Fibroblast of peridontal ligament (primary cell): ENCODE measurements at regions not wholly inside any gene's neighbourhood (a gene's known extent, or its start where the extent isn't known, plus 50 kb on each side); places are given as distances from the start of the nearest gene placed in this dataset.

Experiments
- DNase-seq: peaks from one replicate; pipeline ENCODE4 v3.0.0-alpha.2; 2010; ENCODE audit errors: extremely low read depth

GRCh38 chr7:101146-102046 is 91.0 kb upstream of the FAM20C start:
- DNase-seq, result peak; percentile 45

- DNase-seq, result no peak
Measured at GRCh38 chr7:102047-102711, 90.2 kb upstream of the FAM20C start.

- DNase-seq, result no peak
Measured at GRCh38 chr7:102721-103120, 89.7 kb upstream of the FAM20C start.

- DNase-seq, result peak; percentile 58
Measured at GRCh38 chr7:103981-104380, 88.4 kb upstream of the FAM20C start.

GRCh38 chr7:105002-105401 is 87.4 kb upstream of the FAM20C start:
- no peak for DNase-seq

GRCh38 chr7:106356-106755 is 86.0 kb upstream of the FAM20C start:
- no peak for DNase-seq

- DNase-seq, result no peak
Measured at GRCh38 chr7:107233-107632, 85.1 kb upstream of the FAM20C start.

GRCh38 chr7:107907-108306 is 84.5 kb upstream of the FAM20C start:
- DNase-seq, result no peak

- no peak for DNase-seq
Measured at GRCh38 chr7:109094-109493, 83.3 kb upstream of the FAM20C start.

- no peak for DNase-seq
Measured at GRCh38 chr7:109898-110556, 82.3 kb upstream of the FAM20C start.

GRCh38 chr7:110557-111232 is 81.7 kb upstream of the FAM20C start:
- DNase-seq, result no peak

GRCh38 chr7:111591-111990 is 80.8 kb upstream of the FAM20C start:
- peak; percentile 22 for DNase-seq

GRCh38 chr7:112881-113280 is 79.5 kb upstream of the FAM20C start:
- DNase-seq, result no peak

GRCh38 chr7:115274-115911 is 77.0 kb upstream of the FAM20C start:
- peak; percentile 82 for DNase-seq

- no peak for DNase-seq
Measured at GRCh38 chr7:116188-116981, 76.0 kb upstream of the FAM20C start.

- no peak for DNase-seq
Measured at GRCh38 chr7:117836-118614, 74.3 kb upstream of the FAM20C start.

- no peak for DNase-seq
Measured at GRCh38 chr7:118615-119391, 73.6 kb upstream of the FAM20C start.

GRCh38 chr7:119392-120163 is 72.8 kb upstream of the FAM20C start:
- no peak for DNase-seq
